ENCODE measurements at regions not wholly inside any gene's neighbourhood (a gene's known extent, or its start where the extent isn't known, plus 50 kb on each side); places are given as distances from the start of the nearest gene placed in this dataset.

GRCh38 chr9:110110154-110110553, 97.8 kb downstream of the C9orf152 start:
- in situ Hi-C loops (cut with HindIII; ENCODE audit: low pct_ligation_motif_present, low sequenced_read_pairs), result no loop called here
- Histone ChIP-seq H3K27me3 (replicated peaks) (no peaks in the 10 kb centered on the region), H3K27ac (no peak overlapping the region), H3K4me3 (ENCODE audit: low read depth, low read length) (no peak overlapping the region), H3K36me3 (replicated peaks) (peaks cover 9% of the 10 kb centered on the region)
- DNase-seq, result no peak
- TF ChIP-seq CTCF (IDR thresholded peaks at IDR 0.05; ENCODE audit: low read depth, low read length, missing control alignments), result no peak

GRCh38 chr9:110111868-110112267, 96.1 kb downstream of the C9orf152 start:
- no peak for DNase-seq
- Histone ChIP-seq H3K36me3 (replicated peaks) (peaks cover 10% of the 10 kb centered on the region), H3K27ac (no peak overlapping the region), H3K27me3 (replicated peaks) (no peaks in the 10 kb centered on the region), H3K4me3 (ENCODE audit: low read depth, low read length) (no peak overlapping the region)
- in situ Hi-C loops (cut with HindIII; ENCODE audit: low pct_ligation_motif_present, low sequenced_read_pairs), result no loop called here
- no peak for TF ChIP-seq CTCF (IDR thresholded peaks at IDR 0.05; ENCODE audit: low read depth, low read length, missing control alignments)

GRCh38 chr9:110112792-110113191, 95.2 kb downstream of the C9orf152 start:
- TF ChIP-seq CTCF (IDR thresholded peaks at IDR 0.05; ENCODE audit: low read depth, low read length, missing control alignments), result no peak
- Histone ChIP-seq H3K27me3 (replicated peaks) (no peaks in the 10 kb centered on the region), H3K27ac (no peak overlapping the region), H3K36me3 (replicated peaks) (peaks cover 10% of the 10 kb centered on the region), H3K4me3 (ENCODE audit: low read depth, low read length) (no peak overlapping the region)
- in situ Hi-C loops (cut with HindIII; ENCODE audit: low pct_ligation_motif_present, low sequenced_read_pairs), result no loop called here
- DNase-seq, result no peak

GRCh38 chr9:110114086-110114858, 93.7 kb downstream of the C9orf152 start:
- no peak for DNase-seq
- in situ Hi-C loops (cut with HindIII; ENCODE audit: low pct_ligation_motif_present, low sequenced_read_pairs), result no loop called here
- Histone ChIP-seq H3K27me3 (replicated peaks) (no peaks in the 10 kb centered on the region), H3K36me3 (replicated peaks) (peaks cover 14% of the 10 kb centered on the region), H3K27ac (peak overlapping the region; percentile 94), H3K4me3 (ENCODE audit: low read depth, low read length) (no peak overlapping the region)
- TF ChIP-seq CTCF (IDR thresholded peaks at IDR 0.05; ENCODE audit: low read depth, low read length, missing control alignments), result no peak

GRCh38 chr9:110114859-110115201, 93.1 kb downstream of the C9orf152 start:
- in situ Hi-C loops (cut with HindIII; ENCODE audit: low pct_ligation_motif_present, low sequenced_read_pairs), result no loop called here
- Histone ChIP-seq H3K27ac (peak overlapping the region; percentile 94), H3K36me3 (replicated peaks) (peaks cover 14% of the 10 kb centered on the region)

More at GRCh38 chr9:110114859-110115201, 93.1 kb downstream of the C9orf152 start:
- peak; percentile 12 for TF ChIP-seq CTCF (IDR thresholded peaks at IDR 0.05; ENCODE audit: low read depth, low read length, missing control alignments)
- Histone ChIP-seq H3K4me3 (ENCODE audit: low read depth, low read length) (no peak overlapping the region), H3K27me3 (replicated peaks) (no peaks in the 10 kb centered on the region)
- DNase-seq, result no peak
